Esophagus squamous epithelium (tissue), 4 donors: ENCODE measurements at regions not wholly inside any gene's neighbourhood (a gene's known extent, or its start where the extent isn't known, plus 50 kb on each side); places are given as distances from the start of the nearest gene placed in this dataset.

Experiments
- CTCF ChIP-seq, 6 experiments: fragments of 450-650 bp in 4 of 6; fragments of 200-600 bp in 2 of 6; sonication (generic) in 2 of 6; IDR thresholded peaks; one replicate each; pipeline ENCODE4 v1.5.1; 2016 to 2019; ENCODE audit warnings: antibody characterized with exemption in 6 of 6, mild to moderate bottlenecking in 4 of 6, moderate library complexity in 4 of 6
- POLR2A ChIP-seq, 4 donors: fragments of 450-650 bp; IDR thresholded peaks; one replicate each; pipeline ENCODE4 v1.6.1; 2017; ENCODE audit warnings: antibody characterized with exemption in 4 of 4, mild to moderate bottlenecking in 4 of 4, moderate library complexity in 3 of 4

GRCh38 chr13:106139377-106139776 is 396.1 kb downstream of the EFNB2 start:
- TF ChIP-seq CTCF (IDR thresholded peaks at IDR 0.05) (no peak), POLR2A (IDR thresholded peaks at IDR 0.05) (no peak)
